H1 (cell line): ENCODE measurements at regions not wholly inside any gene's neighbourhood (a gene's known extent, or its start where the extent isn't known, plus 50 kb on each side); places are given as distances from the start of the nearest gene placed in this dataset.
A peak's percentile ranks its signal among the peaks of the same experiment; 100 is the strongest.

Experiments used
- CTCF ChIA-PET: fragments of 300-600 bp; sonication (Branson Sonifier 250); formaldehyde crosslinking; loops from one replicate; lab custom pipeline; 2021; ENCODE audit not compliant: partially characterized antibody; lab: Charles Lee
- POLR2A ChIA-PET: fragments of 300-600 bp; sonication (Branson Sonifier 250); formaldehyde crosslinking; loops from one replicate; lab custom pipeline; 2021; ENCODE audit warnings: inconsistent platforms; ENCODE audit not compliant: partially characterized antibody; lab: Charles Lee
- DNase-seq, 2 experiments: peaks; one replicate each; pipeline versions ENCODE4 v3.0.0 to v3.0.0-alpha.2; 2010 to 2022; ENCODE audit warnings: low spot score in 2 of 2, low read depth in 1 of 2, mixed read lengths in 1 of 2
- FAIRE-seq: peaks from 2 replicates; lab custom pipeline; 2011; peaks lifted over from hg19 to GRCh38; lab: Jason Lieb, UNC
- H2AFZ ChIP-seq: 2 replicates; pipeline ENCODE4 v1.8.1; 2012; ENCODE audit warnings: low read length, inconsistent platforms
- H2AK5ac ChIP-seq: 2 replicates; pipeline ENCODE4 v1.6.1; 2013; ENCODE audit warnings: low read depth, low read length
- H2BK120ac ChIP-seq: replicated peaks from 2 replicates; pipeline ENCODE3; 2013; ENCODE audit warnings: low read depth, low read length, inconsistent platforms
- H2BK12ac ChIP-seq: 2 replicates; pipeline ENCODE4 v1.6.1; 2013; ENCODE audit warnings: low read depth, low read length
- H2BK15ac ChIP-seq: 2 replicates; pipeline ENCODE4 v1.6.1; 2013; ENCODE audit warnings: low read length
- H2BK20ac ChIP-seq: 2 replicates; pipeline ENCODE4 v1.6.1; 2013; ENCODE audit warnings: low read length
- H2BK5ac ChIP-seq: 2 replicates; pipeline ENCODE4 v1.6.1; 2013; ENCODE audit warnings: low read depth, low read length
- H3K14ac ChIP-seq: 2 replicates; pipeline ENCODE4 v1.6.1; 2013; ENCODE audit warnings: inconsistent platforms; ENCODE audit not compliant: insufficient read length
- H3K18ac ChIP-seq: 2 replicates; pipeline ENCODE4 v1.6.1; 2013; ENCODE audit warnings: low read length; ENCODE audit errors: extremely low read depth
- H3K23ac ChIP-seq: 2 replicates; pipeline ENCODE4 v1.6.1; 2013; ENCODE audit warnings: inconsistent platforms; ENCODE audit not compliant: insufficient read length
- H3K23me2 ChIP-seq: 2 replicates; pipeline ENCODE4 v1.6.1; 2013; ENCODE audit warnings: low read depth, low read length
- H3K27ac ChIP-seq: 2 replicates; pipeline ENCODE4 v1.6.1; 2011; ENCODE audit warnings: low read depth, low read length, inconsistent platforms
- H3K27me3 ChIP-seq, 4 experiments: replicated peaks in 1 of 4; 1 replicate in 1 of 4; 2 replicates in 3 of 4; pipeline versions ENCODE4 v1.6.1 to v1.8.1; 2011 to 2013; ENCODE audit warnings: low read length in 3 of 4, mild to moderate bottlenecking in 3 of 4, inconsistent platforms in 2 of 4, mixed read lengths in 2 of 4, moderate library complexity in 1 of 4; ENCODE audit not compliant: control insufficient read depth in 3 of 4, insufficient read depth in 3 of 4; ENCODE audit errors: extremely low read depth in 1 of 4
- H3K36me3 ChIP-seq, 4 experiments: 2 replicates each; pipeline versions ENCODE4 v1.6.1 to v1.8.1; 2011 to 2013; ENCODE audit warnings: mild to moderate bottlenecking in 4 of 4, low read length in 3 of 4, moderate library complexity in 2 of 4, control low read depth in 1 of 4, inconsistent platforms in 1 of 4; ENCODE audit not compliant: insufficient read depth in 4 of 4, control insufficient read depth in 2 of 4
- H3K4ac ChIP-seq: replicated peaks from 2 replicates; pipeline ENCODE3; 2013; ENCODE audit warnings: low read length, low read depth, mixed read lengths, inconsistent platforms; ENCODE audit not compliant: insufficient read length
- H3K4me1 ChIP-seq, 4 experiments: replicated peaks in 1 of 4; 1 replicate in 1 of 4; 2 replicates in 3 of 4; pipeline versions ENCODE4 v1.6.1 to v1.8.1; 2011 to 2013; ENCODE audit warnings: low read length in 3 of 4, inconsistent platforms in 2 of 4, mixed read lengths in 1 of 4; ENCODE audit not compliant: insufficient read depth in 4 of 4, control insufficient read depth in 3 of 4
- H3K4me2 ChIP-seq, 2 experiments: 2 replicates each; pipeline versions ENCODE4 v1.6.1 to v1.8.1; 2011 to 2013; ENCODE audit warnings: low read depth in 2 of 2, low read length in 2 of 2, control low read depth in 1 of 2, inconsistent platforms in 1 of 2, mild to moderate bottlenecking in 1 of 2; ENCODE audit not compliant: insufficient read depth in 1 of 2
- H3K4me3 ChIP-seq, 4 experiments: fragments of 200-600, 300-600 bp in 1 of 4; sonication (generic), shearing (Covaris generic), sonication (Bioruptor Twin) in 1 of 4; 2 replicates each; pipeline versions ENCODE4 v1.5.1 to v1.8.1; 2011 to 2016; ENCODE audit warnings: low read length in 4 of 4, low read depth in 3 of 4, control low read depth in 2 of 4, inconsistent platforms in 2 of 4, mild to moderate bottlenecking in 2 of 4, mixed read lengths in 1 of 4, moderate library complexity in 1 of 4; ENCODE audit not compliant: insufficient read depth in 2 of 4; ENCODE audit errors: extremely low read depth in 1 of 4
- H3K56ac ChIP-seq: replicated peaks from 2 replicates; pipeline ENCODE3; 2013; ENCODE audit warnings: low read depth, mild to moderate bottlenecking, mixed read lengths, low read length, inconsistent platforms; ENCODE audit not compliant: insufficient read length
- H3K79me1 ChIP-seq: 2 replicates; pipeline ENCODE4 v1.6.1; 2013; ENCODE audit warnings: low read depth, low read length, control low read depth
- H3K79me2 ChIP-seq, 2 experiments: 2 replicates each; pipeline versions ENCODE4 v1.6.1 to v1.8.1; 2012 to 2013; ENCODE audit warnings: low read length in 2 of 2, mild to moderate bottlenecking in 2 of 2, inconsistent platforms in 1 of 2; ENCODE audit not compliant: insufficient read depth in 2 of 2, control insufficient read depth in 1 of 2
- H3K9ac ChIP-seq, 4 experiments: replicated peaks in 1 of 4; 1 replicate in 1 of 4; 2 replicates in 3 of 4; pipeline versions ENCODE4 v1.6.1 to v1.8.1; 2011 to 2013; ENCODE audit warnings: low read depth in 3 of 4, low read length in 3 of 4, control low read depth in 2 of 4, mild to moderate bottlenecking in 2 of 4, moderate library complexity in 2 of 4, inconsistent platforms in 1 of 4; ENCODE audit errors: extremely low read depth in 1 of 4
- H3K9me3 ChIP-seq, 2 experiments: 2 replicates each; pipeline versions ENCODE4 v1.6.1 to v1.8.1; 2012 to 2013; ENCODE audit warnings: mild to moderate bottlenecking in 2 of 2, moderate library complexity in 2 of 2, control low read depth in 1 of 2, inconsistent platforms in 1 of 2, low read depth in 1 of 2, low read length in 1 of 2, mixed read lengths in 1 of 2; ENCODE audit not compliant: insufficient read depth in 2 of 2
- H4K20me1 ChIP-seq, 2 experiments: replicated peaks in 1 of 2; 2 replicates each; pipeline versions ENCODE3 to v1.8.1; 2011 to 2013; ENCODE audit warnings: inconsistent platforms in 2 of 2, low read length in 2 of 2, mild to moderate bottlenecking in 1 of 2; ENCODE audit not compliant: insufficient read depth in 2 of 2, control insufficient read depth in 1 of 2
- H4K5ac ChIP-seq: 2 replicates; pipeline ENCODE4 v1.6.1; 2013; ENCODE audit warnings: low read length, low read depth, mixed read lengths, inconsistent platforms; ENCODE audit not compliant: insufficient read length
- H4K8ac ChIP-seq: 2 replicates; pipeline ENCODE4 v1.8.0; 2013; ENCODE audit warnings: mild to moderate bottlenecking, moderate library complexity, low read length, inconsistent platforms; ENCODE audit not compliant: insufficient read depth; ENCODE audit errors: extremely low read depth
- H4K91ac ChIP-seq: replicated peaks from 2 replicates; pipeline ENCODE3; 2013; ENCODE audit warnings: low read length, mixed read lengths, inconsistent platforms; ENCODE audit not compliant: insufficient read length
- ATF2 ChIP-seq: IDR thresholded peaks from 2 replicates; pipeline ENCODE4 v1.6.1; 2012; ENCODE audit warnings: low read length, inconsistent platforms
- BACH1 ChIP-seq: IDR thresholded peaks from 2 replicates; pipeline ENCODE4 v1.6.1; 2012; ENCODE audit warnings: low read length, improper control_type of control experiment
- JUND ChIP-seq: IDR thresholded peaks from 2 replicates; pipeline ENCODE4 v1.6.1; 2011; ENCODE audit warnings: mild to moderate bottlenecking, improper control_type of control experiment, low read length
- NRF1 ChIP-seq: IDR thresholded peaks from 2 replicates; pipeline ENCODE4 v1.6.1; 2011; ENCODE audit warnings: mild to moderate bottlenecking, low read depth, low read length, improper control_type of control experiment
- POLR2A ChIP-seq, 2 experiments: IDR thresholded peaks; 1 replicate in 1 of 2; 2 replicates in 1 of 2; pipeline ENCODE4 v1.6.1; 2011; ENCODE audit warnings: low read depth in 2 of 2, low read length in 2 of 2, mild to moderate bottlenecking in 2 of 2; ENCODE audit errors: control extremely low read depth in 1 of 2
- RNF2 ChIP-seq: fragments of 200-900, 300-1000 bp; sonication (generic); IDR thresholded peaks from 2 replicates; pipeline ENCODE4 v1.7.1; 2016; ENCODE audit warnings: borderline replicate concordance, low read depth, mild to moderate bottlenecking, antibody characterized with exemption, low read length; ENCODE audit not compliant: poor library complexity, severe bottlenecking; ENCODE audit errors: missing control alignments
- RXRA ChIP-seq: IDR thresholded peaks from 2 replicates; pipeline ENCODE4 v1.6.1; 2011; ENCODE audit warnings: low read depth, mild to moderate bottlenecking, low read length, moderate library complexity; ENCODE audit not compliant: insufficient read depth
- WGBS, 2 experiments: shearing (Covaris generic) in 1 of 2; methylation state at CpG; one replicate each; pipeline versions ENCODE4 v1.1.6 to v1.1.7; 2013 to 2015; ENCODE audit warnings: low lambda C conversion rate in 2 of 2, mixed read lengths in 2 of 2, inconsistent platforms in 1 of 2, low coverage in 1 of 2, missing lambda C conversion rate in 1 of 2; ENCODE audit not compliant: insufficient replicate concordance in 2 of 2, insufficient coverage in 1 of 2, insufficient read length in 1 of 2; ENCODE audit errors: extremely low coverage in 1 of 2, missing lambda C conversion rate in 1 of 2; 5-methylcytosine and 5-hydroxymethylcytosine counted together

GRCh38 chr4:125727931-125728330 is 413.2 kb downstream of the FAT4 start:
- Histone ChIP-seq H3K23me2 (no peaks in the 10 kb centered on the region; the same call in 1 of the 2 replicates), H3K4me1 (peaks cover 0 to 9% (median 4%) of the 10 kb centered on the region in 4 experiments; a peak in 4 of 7 replicates), H4K20me1 (no peaks in the 10 kb centered on the region), H4K5ac (no peak overlapping the region), H3K4me3 (no peak overlapping the region), H3K56ac (no peak overlapping the region), H3K27ac (no peak overlapping the region), H2BK12ac (no peak overlapping the region), H3K4ac (no peak overlapping the region), H3K14ac (no peak overlapping the region), H3K27me3 (no peaks in the 10 kb centered on the region), H2BK20ac (no peak overlapping the region), H3K79me1 (no peaks in the 10 kb centered on the region), H3K79me2 (no peaks in the 10 kb centered on the region), H3K9ac (no peak overlapping the region), H4K8ac (no peak overlapping the region), H3K18ac (peak overlapping the region; percentile 36; the same call in 1 of the 2 replicates), H2BK5ac (no peak overlapping the region), H3K4me2 (no peak overlapping the region), H3K36me3 (no peaks in the 10 kb centered on the region), H2BK15ac (no peak overlapping the region), H3K9me3 (no peaks in the 10 kb centered on the region; a peak in 1 of 4 replicates), H2BK120ac (peak overlapping the region; percentile 97), H3K23ac (no peak overlapping the region), H2AK5ac (no peak overlapping the region), H2AFZ (no peak overlapping the region), H4K91ac (peak overlapping the region; percentile 55)
- ChIA-PET CTCF (interaction anchor here (1.3 kb wide), 1 partner anchor 182 kb away, joined by 3 read pairs; no protein-coding TSS in a partner anchor), POLR2A (no interaction called here)
- WGBS, 2 experiments = 75% methylated on average over 2 of the region's 2 CpGs; no CpG with 5 or more reads in 1 of the 2 experiments
- DNase-seq (no peak), FAIRE-seq (no peak)
- no peak for TF ChIP-seq BACH1
- TF ChIP-seq RNF2 = no peak
- TF ChIP-seq RXRA = no peak
- no peak for TF ChIP-seq ATF2
- no peak for TF ChIP-seq NRF1
- TF ChIP-seq POLR2A (IDR thresholded peaks at IDR 0.05; ENCODE audit: control extremely low read depth in 1 of 2, low read depth in 2 of 2, low read length in 2 of 2) = no peak
- no peak for TF ChIP-seq JUND
